ENCODE measurements at regions not wholly inside any gene's neighbourhood (a gene's known extent, or its start where the extent isn't known, plus 50 kb on each side); places are given as distances from the start of the nearest gene placed in this dataset.
"Not testable (repeated sequence)": the region's sequence is repeated elsewhere in the genome, so short reads cannot be mapped to it uniquely, and the experiment has no call there.

DNA sequence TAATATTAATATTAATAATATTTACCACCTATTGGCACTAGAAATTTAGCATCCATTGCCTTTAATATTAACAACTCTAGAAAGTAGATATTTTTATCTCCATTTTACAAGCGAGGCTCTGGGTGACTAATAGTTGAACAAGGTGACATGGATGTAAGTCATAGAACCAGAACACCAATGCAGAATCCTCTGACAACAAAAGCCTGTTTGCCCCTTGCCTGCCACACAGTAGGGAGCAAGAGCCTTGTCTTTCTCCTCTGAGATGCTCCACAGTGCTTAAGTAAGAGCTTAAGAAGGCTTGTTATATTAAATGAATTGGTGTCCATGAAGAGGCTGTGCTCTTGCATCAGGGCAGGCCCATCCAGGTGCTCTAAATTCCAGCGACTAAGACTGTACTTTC is 51.2 kb upstream of the LBX1 start:
- no peak for DNase-seq (ENCODE audit: low spot score)

DNA sequence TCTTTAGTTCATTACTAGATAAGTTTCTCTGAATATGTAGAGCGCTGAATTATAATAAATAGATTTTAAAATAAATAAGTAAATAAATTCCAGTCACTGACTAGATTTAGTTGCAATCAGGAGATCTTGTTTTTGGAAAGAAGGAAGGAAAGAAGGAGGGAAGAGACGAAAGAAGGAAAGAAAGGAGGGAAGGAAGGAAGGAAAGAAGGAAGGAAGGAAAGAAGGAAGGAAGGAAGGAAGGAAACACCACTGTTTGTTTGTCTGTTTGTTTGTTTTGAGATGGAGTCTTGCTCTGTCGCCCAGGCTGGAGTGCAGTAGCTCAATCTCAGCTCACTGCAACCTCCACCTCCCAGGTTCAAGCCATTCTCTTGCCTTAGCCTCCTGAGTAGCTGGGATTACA is 51.7 kb upstream of the LBX1 start:
- not testable (repeated sequence) for DNase-seq (ENCODE audit: low spot score)

DNA sequence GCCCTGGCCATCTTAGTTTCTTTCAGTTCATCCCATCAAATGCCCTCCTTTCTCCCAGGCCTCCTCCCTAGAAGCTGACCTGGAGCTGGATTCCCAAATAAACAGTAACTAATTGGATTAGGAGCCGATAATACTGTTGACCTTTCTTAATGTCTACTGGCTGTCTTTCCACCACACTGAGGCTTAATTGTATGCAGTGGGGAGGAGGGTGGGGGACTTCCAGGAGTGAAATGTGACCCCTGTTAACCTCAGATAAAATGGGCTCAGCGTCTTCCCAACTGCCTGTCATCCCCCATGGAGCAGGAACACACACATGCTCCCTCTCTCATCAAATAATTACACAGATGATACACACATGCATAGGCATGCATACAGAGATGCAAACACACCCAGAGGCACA is 53.7 kb upstream of the LBX1 start:
- DNase-seq (ENCODE audit: low spot score) = no peak

DNA sequence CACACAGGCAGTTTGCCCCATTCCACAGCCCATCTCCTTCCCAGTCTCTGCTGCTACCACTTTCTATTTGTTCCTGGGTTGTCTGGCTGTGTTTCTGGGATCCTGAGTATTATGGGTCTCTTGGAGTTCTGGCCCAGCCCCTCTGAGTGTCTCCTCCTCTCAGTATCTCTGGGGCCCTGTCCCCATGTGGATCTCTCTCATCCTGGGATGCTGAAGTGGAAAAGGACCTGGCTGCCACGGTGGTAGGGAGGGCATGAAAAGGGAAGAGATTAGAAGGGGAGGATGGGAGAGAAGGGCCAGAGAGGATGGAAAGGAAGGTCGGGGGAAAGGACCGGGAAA is 54.5 kb upstream of the LBX1 start:
- no peak for DNase-seq (ENCODE audit: low spot score)

DNA sequence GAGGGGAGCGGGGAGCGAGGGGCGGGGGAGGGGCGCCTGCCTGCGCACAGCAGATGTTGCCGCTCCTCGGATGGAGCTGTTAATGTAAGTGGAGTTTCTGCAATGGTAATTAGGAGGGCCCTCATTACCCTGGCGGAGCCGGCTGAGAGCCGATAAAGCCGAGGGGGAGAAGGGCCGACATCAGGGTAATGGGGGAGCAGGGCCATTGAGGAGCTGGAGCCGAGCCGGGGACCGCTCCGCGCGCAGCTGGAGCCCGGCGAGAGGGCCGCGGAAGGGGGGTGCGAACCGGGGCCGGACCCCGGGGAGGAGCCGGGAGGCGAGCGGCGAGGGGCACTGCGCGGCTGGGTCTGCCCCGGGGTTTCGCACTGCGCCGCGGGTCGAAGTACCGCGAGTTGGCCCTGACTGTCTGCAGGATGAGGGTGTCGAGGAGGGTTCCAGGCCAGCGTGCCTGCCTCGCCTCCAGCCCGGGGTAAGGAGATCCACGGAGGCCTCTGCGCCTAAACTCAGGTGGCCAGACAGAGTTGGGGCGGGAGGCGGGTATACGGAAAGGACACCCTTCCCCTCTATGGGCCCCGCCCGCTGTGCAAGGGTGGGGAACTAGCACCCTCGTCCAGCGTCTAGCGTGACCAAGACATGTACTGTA is 55.0 kb upstream of the LBX1 start:
- no peak for DNase-seq (ENCODE audit: low spot score)

DNA sequence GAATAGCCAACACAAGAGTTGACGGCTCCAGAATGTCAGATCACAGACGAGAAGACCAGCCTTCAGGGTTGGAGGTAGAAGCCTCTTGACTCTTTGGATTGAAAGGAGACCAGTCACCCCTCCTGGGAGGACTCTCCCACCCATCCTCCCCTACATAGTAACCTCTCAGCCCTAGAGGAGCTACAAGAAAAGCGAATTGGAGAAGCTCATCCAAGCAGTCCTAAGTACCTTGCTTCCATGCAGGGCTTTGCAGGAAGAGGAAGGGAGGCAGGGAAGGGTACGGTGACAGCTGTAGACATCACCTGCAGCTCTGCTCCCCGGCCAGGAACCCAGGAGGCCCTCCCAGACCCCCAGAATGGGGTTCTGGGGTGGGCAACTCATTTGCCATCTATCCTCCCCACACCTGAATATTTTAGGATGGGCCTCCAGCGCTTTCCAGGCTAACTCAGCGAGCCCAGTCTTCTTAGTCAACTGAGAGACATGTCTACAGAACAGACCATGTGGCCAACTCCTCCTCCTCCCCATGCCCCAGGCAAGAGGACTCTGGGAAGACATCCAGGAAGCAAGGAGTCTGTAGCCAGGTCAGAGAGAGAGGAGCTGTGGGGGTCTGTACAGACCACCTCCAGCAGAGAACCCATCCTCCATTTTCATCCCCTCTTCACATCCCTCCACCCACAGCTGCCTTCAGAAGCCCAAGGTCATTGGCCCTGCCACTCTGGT is 55.6 kb upstream of the LBX1 start:
- DNase-seq (ENCODE audit: low spot score) = no peak

DNA sequence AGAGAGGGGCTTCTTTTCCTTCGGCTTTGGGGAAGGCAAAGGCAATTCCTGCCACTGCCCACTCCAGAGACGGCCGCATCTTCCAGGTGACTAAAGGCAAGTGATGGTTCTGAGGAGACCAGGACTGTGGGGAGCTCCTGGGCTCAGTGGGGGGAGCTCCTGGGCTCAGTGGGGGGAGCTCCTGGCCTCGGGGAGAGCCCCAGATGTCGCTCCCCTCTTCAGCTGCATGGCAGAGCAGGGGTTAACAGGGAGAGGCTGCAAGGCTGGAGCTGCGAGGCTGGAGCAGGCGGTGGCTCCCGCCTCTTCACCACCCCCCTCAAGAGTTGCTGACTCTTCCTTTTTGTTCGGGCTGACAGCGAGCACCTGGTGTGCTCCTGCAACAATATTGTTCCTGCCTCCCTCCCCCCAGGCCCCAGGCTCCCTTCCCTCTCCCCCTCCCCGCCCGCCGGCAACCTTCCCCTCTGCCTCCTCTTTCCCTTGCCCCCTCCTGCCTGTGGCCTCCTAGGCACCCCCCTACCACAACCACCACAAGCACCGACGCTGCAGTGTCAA is 56.3 kb upstream of the LBX1 start:
- DNase-seq (ENCODE audit: low spot score) = no peak

DNA sequence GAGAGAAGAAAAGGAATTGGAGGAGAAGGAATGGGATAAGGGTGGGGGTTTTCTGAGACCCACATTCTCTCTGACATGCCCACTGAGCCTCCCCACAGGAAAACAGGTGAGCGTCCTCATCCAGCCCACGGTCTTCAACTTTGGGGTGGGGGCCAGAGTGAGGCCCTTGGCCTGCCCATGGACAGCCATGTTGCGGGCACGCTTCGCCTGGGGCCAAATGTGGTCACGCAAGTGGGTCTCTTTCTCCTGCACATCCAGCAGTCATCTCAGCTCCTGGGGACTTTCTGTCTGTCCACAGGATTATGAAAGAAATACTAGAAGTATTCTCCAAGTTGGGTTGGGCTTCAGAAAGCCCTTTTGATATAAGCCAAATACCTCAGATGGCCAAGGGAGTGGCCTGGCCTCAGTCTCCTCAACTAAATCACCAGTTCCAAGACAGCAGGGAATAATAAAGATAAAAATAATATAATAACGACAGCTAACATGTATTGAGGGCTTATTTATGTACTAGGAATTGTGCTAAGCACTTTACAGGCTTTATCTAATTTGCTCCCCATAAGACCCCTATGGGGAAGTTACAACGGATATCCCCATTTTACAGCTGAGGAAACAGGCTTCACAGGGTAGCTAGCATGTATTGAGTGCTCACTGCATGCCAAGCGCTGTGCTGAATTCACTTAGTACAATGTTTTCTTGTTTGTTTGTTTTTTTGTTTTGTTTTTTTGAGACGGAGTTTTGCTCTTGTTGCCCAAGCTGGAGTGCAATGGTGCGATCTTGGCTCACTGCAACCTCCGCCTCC is 57.2 kb upstream of the LBX1 start:
- no peak for DNase-seq (ENCODE audit: low spot score)

DNA sequence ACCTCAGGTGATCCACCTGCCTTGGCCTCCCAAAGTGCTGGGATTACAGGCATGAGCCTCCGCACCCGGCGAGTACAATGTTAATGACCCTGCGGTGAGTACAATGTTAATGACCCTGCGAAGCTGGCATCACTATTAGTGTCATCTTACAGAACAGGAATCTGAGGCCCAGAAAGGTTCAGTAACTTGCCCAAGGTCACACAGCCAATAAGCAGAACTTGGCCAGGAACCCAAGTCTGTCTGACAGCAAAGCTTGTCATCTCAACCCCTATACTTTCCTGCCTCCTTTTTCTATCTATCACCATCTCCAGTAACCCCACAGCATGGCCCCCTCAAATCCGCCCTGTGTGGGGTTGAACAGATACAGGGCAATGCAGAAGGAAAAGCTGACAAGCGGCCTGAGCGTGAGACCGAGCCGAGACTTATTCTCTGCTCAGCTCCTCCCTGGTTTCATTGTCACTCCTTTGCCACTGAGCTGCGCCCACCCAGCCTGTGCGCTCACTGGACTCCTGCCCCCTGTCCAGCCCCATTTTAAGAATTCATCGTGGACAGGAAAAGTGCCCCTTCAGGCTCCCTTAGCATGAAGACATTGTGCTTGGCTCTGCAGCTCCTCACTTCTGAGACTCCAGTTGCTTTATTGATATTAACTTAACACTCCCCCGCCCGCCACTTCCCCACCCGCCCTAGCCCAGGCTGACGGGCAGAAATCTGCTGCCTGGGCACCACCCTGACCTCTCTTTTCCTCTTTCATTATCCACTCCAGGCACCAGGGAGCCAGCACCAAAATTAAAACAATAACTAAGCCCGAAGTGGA is 58.1 kb upstream of the LBX1 start:
- no peak for DNase-seq (ENCODE audit: low spot score)

DNA sequence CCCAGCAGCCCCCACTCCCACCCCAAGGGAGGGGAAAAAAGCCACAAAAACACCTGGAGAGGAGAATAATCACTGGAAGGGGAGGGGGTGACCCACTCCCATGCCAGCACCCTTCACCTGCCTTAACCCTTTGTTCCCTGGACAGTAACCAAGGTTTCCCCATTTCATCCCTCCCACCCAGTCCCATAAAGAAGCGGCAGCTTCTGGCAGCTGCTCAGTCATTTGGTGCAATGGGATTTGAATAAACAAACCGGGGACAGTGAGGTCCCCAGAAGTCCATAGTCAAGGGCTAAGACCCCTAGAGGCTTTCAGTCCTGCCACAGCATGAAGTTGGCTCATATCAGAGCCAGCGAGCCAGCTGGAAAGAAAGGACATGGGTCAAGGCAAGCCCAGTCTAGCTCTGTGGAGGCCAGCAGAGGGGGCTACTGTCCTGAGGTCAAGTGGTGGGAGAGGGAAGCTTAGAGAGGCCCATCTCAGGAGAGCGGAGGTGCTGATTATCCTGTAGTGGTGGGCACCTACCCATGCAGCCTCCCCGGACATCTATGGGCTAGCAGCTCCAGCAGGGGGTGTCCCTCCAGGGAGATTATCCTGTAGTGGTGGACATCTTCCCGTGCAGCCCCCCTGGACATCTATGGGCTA is 58.9 kb upstream of the LBX1 start:
- DNase-seq (ENCODE audit: low spot score) = peak; percentile 80

DNA sequence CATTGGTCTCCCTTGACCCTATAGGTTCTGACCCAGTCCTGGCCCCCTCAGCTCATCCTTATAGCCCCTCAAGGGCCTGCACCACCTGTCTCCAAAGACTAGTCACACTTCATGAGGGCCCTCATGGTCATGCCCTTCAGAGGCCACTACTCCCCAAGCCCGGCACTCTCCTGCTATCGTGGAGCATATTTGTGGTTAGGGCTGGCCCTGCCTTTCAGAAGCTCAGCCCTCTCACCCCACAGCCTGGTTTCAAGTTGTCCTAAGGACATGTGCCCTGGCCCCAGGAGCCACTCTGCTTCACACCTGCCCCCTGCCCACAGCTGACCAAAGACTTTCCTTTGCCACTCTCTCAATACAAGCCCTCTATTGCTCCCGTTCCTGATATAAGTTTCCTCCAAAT is 60.3 kb upstream of the LBX1 start:
- no peak for DNase-seq (ENCODE audit: low spot score)

DNA sequence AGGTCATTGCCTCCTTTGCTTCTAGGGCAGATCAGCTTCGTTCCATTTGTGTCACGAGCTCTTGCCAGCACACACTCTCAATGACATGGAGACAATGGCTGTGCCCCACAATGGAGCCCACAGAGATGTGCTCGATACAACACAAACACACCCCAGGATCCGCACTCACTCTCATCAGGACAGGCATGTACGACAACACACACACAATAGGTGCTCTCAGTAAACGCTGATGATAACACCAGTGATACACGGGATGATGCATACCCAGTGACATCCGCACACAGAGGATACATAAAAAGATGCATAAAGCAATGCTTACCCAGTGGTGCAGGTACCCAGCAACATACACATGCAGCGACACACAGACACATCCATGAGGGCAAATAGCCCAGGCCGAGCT is 61.2 kb upstream of the LBX1 start:
- no peak for DNase-seq (ENCODE audit: low spot score)

DNA sequence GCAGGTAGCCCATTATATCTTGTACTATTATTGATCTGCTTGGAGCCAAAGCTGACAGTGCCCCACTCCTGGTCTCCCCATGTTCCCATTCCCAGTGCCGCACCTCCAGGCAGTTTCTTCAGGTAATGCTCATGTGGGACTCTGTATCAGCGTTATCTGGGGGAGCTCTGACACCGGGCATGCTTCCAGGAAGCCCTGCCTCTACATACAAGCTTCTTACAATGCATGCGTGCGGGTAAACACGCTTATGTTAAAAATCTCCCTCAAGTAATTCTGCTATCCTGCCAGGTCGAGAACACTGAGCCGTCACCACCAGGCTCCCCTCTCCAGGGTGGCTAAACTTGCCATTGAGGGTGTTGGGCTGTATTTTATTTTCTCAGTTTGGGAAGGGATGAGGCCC is 61.6 kb upstream of the LBX1 start:
- DNase-seq (ENCODE audit: low spot score) = no peak

DNA sequence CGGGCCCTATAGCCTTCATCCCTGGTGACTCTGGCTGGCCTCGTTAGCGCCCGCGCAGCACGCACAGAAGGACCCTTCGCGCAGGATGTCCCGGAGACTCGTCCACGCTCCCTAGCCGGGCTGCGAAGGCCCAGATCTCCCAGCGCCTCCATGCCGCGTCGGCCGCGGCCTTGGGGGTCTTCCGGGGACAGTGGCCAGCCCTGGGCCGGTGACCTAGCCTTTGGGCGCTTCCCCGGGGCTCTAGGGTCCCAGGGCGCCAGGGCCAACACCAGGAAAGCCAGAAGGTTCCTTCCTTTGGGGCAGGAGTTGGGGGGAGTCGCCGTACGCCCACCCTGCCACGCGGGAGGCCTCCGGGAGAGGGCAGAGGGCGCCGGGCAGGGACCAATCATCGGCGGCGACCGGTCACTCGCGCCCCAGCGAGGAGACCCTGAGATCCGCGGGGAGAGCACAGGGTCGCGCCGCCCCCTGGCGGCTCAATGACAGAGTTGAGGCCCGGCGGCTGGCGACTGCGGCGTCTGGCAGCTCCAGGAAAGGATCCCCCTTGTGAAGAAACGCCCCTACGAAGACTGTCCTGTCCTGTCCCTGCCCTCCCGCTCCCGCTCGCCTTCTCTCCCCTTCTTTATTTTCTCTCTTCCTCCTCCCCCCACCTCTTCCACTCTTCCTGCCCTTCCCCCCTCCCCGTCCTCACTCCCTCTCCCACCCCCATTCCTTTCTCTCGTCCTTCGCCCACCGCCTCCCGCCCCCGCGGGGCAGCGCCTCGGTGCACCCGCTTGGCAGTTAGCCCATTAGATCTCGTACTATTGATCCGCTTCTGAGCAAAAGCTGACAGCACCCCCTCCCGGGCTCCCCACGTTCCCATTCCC is 62.3 kb upstream of the LBX1 start:
- DNase-seq (ENCODE audit: low spot score) = peak; percentile 93

DNA sequence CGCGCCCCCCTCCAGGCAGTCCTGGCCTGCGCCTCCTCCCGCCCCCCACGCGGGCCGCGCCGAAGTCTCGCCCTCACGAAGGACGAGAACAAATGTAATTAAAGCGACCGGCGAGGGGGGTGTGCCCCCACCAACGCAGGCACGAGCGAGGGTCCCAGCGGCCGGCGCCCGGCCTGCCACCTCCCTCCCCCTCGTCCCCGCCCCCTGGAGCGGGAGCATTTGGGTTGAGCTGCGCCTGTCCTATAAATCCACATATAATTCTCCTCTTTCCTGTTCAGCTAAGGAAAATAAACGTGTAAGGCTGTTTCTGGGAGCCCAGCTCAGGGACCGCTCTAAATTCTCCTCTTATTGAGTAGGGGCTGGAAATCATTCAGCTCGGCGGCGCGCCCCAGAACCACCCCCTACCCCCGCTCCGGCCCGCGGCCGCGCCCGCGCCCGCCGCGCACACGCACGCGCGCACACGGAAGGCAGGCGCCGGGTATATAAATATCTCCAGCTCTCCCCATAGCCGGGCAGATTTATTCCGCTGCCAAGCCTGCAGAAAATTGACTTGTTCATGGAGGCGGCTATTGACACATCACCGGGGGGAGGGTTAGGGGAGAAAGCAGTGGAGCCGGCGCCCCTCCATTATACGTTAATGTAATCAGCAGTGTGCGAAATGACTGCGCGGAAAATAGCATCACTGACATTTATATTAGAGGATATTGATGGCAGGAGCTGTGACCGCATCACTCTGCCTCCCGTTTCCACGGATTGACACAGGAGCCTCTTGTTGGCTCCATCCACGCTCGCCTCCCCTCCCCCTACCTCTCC is 61.6 kb upstream of the BTRC start:
- DNase-seq (ENCODE audit: low spot score) = peak; percentile 49

DNA sequence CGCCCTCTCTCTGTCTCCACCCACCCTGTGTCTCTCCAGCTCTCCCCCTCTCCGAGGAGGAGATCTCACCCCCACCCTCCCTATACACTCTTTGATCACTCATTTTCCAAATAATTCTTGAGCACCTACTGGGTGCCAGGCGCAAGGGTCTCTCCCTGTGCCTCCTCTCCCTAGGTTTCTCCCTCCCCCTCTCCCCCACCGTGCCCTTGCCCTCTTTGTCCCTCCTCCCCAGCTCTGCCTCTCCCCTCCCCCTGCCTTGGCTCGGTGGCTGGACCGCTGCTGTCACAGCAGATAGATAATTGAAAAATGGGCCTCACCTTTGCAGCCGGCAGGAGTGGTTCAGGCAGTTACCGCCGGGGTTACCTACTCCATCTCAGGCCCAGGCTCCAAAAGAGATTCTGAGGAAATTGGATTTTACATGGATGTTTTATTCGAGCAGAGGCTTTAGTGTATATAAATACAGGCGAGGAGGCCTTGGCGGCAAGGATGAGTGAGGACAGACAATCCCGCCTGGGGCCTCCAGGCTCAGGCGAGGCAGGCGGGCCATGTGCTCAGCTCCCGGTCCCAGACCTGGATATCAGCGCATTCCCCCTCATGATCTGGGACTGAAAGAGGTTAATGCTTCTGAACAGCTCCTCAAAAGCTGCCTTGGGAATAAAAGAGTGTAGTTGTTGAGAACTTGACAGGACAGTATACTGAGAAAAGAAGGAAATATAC is 60.8 kb upstream of the BTRC start:
- DNase-seq (ENCODE audit: low spot score) = no peak

DNA sequence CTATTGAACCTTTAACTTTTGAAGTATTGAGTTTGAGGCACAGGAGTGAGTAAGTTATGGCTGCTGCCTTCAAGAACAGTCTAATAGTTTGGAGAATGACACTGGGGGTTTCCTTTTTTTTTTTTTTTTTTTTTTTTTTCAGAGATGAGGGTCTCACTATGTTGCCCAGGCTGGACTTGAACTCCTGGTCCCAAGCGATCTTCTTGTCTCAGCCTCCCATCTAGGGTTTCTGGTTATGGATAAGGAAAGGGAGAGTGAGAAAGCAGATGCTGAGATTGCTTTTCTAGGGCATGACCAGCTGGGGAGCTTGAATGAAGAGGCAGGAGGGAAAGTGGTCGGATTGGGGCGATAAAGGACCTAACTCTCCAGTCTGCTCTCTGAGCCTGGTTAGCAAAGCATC is 59.9 kb upstream of the BTRC start:
- no peak for DNase-seq (ENCODE audit: low spot score)

DNA sequence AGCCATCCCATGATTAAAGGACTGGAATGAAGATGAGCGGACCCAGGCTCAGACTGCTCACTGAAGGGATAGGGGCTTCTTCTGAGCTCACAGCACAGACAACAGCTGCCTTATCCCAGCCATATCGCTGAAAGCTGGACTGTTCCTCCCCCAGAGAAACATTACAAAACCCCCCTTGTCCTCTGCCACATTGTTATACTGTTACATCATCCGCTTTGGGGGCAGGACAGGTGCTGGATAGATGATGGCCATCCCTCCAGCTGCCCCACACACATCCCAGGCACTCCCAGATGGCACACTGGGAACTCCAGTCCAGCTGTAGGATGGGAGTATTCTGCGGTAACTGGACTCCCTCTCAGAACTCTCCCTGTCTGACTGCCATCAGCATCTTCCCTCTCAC is 58.7 kb upstream of the BTRC start:
- no peak for DNase-seq (ENCODE audit: low spot score)

DNA sequence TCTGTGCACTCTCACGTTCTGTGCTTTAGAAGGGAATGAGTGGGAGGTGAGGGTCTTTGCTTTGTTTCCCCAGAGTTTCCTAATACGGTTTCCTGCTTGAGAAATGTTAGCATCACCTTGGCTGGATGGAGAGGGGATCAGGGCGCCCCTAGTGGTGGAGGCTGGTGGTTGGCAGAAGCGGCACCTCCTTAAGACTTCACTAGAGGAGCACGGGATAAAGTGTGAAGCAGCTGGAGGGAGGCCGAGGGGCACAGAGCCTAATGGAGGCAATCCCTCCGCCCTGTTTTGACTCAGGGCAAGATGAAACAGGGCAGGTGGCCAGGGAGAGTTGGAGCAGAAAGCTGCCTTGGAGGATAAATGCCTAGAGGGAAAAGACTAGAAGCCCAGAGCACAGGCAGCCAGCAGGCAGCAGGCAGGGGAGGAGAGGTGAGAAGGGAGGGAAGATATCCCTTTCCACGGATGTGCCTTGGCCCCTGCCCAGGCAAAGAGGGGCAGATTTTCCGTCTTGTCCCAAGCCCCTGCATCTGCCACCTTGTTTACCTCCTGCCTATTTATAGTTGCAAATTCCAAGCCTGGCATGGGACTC is 56.0 kb upstream of the BTRC start:
- DNase-seq (ENCODE audit: low spot score) = peak; percentile 64

Data from HuH-7.5 (cell line).